Mesendoderm (in vitro differentiated cells): ENCODE measurements at regions not wholly inside any gene's neighbourhood (a gene's known extent, or its start where the extent isn't known, plus 50 kb on each side); places are given as distances from the start of the nearest gene placed in this dataset.
"Not testable (repeated sequence)": the region's sequence is repeated elsewhere in the genome, so short reads cannot be mapped to it uniquely, and the experiment has no call there.

Source experiments
- DNase-seq: peaks from one replicate; pipeline ENCODE4 v3.0.0; 2013
- H2AK5ac ChIP-seq: 2 replicates; pipeline ENCODE4 v1.6.1; 2013; ENCODE audit warnings: low read length, inconsistent platforms
- H2BK120ac ChIP-seq: 2 replicates; pipeline ENCODE4 v1.6.1; 2013; ENCODE audit warnings: low read depth, mild to moderate bottlenecking, low read length, moderate library complexity, mixed read lengths
- H2BK15ac ChIP-seq: replicated peaks from 2 replicates; pipeline ENCODE4 v1.6.1; 2013; ENCODE audit warnings: low read depth, mild to moderate bottlenecking, moderate library complexity
- H2BK5ac ChIP-seq: 2 replicates; pipeline ENCODE4 v1.6.1; 2013; ENCODE audit warnings: low read length, inconsistent platforms
- H3K18ac ChIP-seq: 2 replicates; pipeline ENCODE4 v1.6.1; 2013; ENCODE audit warnings: mild to moderate bottlenecking, low read length, mixed read lengths
- H3K23ac ChIP-seq: one replicate; pipeline ENCODE4 v1.6.1; 2013; ENCODE audit warnings: low read length
- H3K27ac ChIP-seq: 2 replicates; pipeline ENCODE4 v1.5.1; 2013; ENCODE audit warnings: low read depth, mild to moderate bottlenecking, inconsistent platforms, low read length, moderate library complexity
- H3K27me3 ChIP-seq: 2 replicates; pipeline ENCODE4 v1.6.1; 2013; ENCODE audit warnings: low read length, control low read depth, mild to moderate bottlenecking, inconsistent platforms; ENCODE audit not compliant: insufficient read depth, poor library complexity
- H3K36me3 ChIP-seq: 2 replicates; pipeline ENCODE4 v1.6.1; 2013; ENCODE audit warnings: low read length, inconsistent platforms; ENCODE audit not compliant: control insufficient read depth, insufficient read depth
- H3K4ac ChIP-seq: one replicate; pipeline ENCODE4 v1.6.1; 2013; ENCODE audit warnings: low read depth, mild to moderate bottlenecking, low read length, moderate library complexity
- H3K4me1 ChIP-seq: 2 replicates; pipeline ENCODE4 v1.6.1; 2013; ENCODE audit warnings: low read depth, low read length, inconsistent platforms; ENCODE audit not compliant: control insufficient read depth
- H3K4me2 ChIP-seq: 2 replicates; pipeline ENCODE4 v1.6.1; 2013; ENCODE audit warnings: low read length
- H3K4me3 ChIP-seq: 2 replicates; pipeline ENCODE4 v1.5.1; 2013; ENCODE audit warnings: mild to moderate bottlenecking, low read length
- H3K56ac ChIP-seq: one replicate; pipeline ENCODE4 v1.6.1; 2013; ENCODE audit warnings: low read length
- H3K79me1 ChIP-seq: 2 replicates; pipeline ENCODE4 v1.6.1; 2013; ENCODE audit warnings: low read length, inconsistent platforms
- H3K79me2 ChIP-seq: 2 replicates; pipeline ENCODE4 v1.6.1; 2013; ENCODE audit warnings: mild to moderate bottlenecking, low read length; ENCODE audit not compliant: control insufficient read depth, insufficient read depth
- H3K9ac ChIP-seq: 2 replicates; pipeline ENCODE4 v1.6.1; 2013; ENCODE audit warnings: low read length, inconsistent platforms
- H4K5ac ChIP-seq: one replicate; pipeline ENCODE4 v1.6.1; 2013; ENCODE audit warnings: low read length
- H4K8ac ChIP-seq: one replicate; pipeline ENCODE4 v1.6.1; 2013; ENCODE audit warnings: low read depth, mild to moderate bottlenecking, control low read depth, low read length, moderate library complexity
- WGBS: extraction: QIAGEN DNeasy Blood & Tissue Kit; methylation state at CpG from one replicate; pipeline ENCODE4 v1.1.7; 2013; ENCODE audit warnings: low lambda C conversion rate, missing lambda C conversion rate; ENCODE audit not compliant: insufficient coverage; ENCODE audit errors: extremely low coverage; 5-methylcytosine and 5-hydroxymethylcytosine counted together

GRCh38 chr11:24249921-24250320 is 246.9 kb upstream of the LUZP2 start:
- H3K23ac ChIP-seq = no peak overlapping the region
- no peak overlapping the region for H4K8ac ChIP-seq
- H3K27ac ChIP-seq = no peak overlapping the region
- H3K56ac ChIP-seq = no peak overlapping the region
- H4K5ac ChIP-seq = no peak overlapping the region
- DNase-seq = no peak
- no peak overlapping the region for H2AK5ac ChIP-seq
- H3K4me3 ChIP-seq = no peak overlapping the region
- no peaks in the 10 kb centered on the region for H3K79me1 ChIP-seq
- H2BK15ac ChIP-seq = no peak overlapping the region
- H2BK120ac ChIP-seq = no peak overlapping the region
- H3K27me3 ChIP-seq = no peaks in the 10 kb centered on the region
- H3K36me3 ChIP-seq = no peaks in the 10 kb centered on the region
- no peaks in the 10 kb centered on the region for H3K79me2 ChIP-seq
- H3K4me2 ChIP-seq = no peak overlapping the region
- no peak overlapping the region for H3K4ac ChIP-seq
- H2BK5ac ChIP-seq = no peak overlapping the region
- H3K4me1 ChIP-seq = no peaks in the 10 kb centered on the region
- WGBS = no CpG with 5 or more reads among the region's 1 CpG
- no peak overlapping the region for H3K18ac ChIP-seq
- no peak overlapping the region for H3K9ac ChIP-seq

GRCh38 chr11:24253237-24253760 is 243.6 kb upstream of the LUZP2 start:
- WGBS = no CpG with 5 or more reads among the region's 1 CpG

GRCh38 chr11:24264868-24265267 is 232.0 kb upstream of the LUZP2 start:
- Histone ChIP-seq H3K4me3 (no peak overlapping the region), H3K4me1 (no peaks in the 10 kb centered on the region), H2BK120ac (no peak overlapping the region), H3K18ac (no peak overlapping the region), H2AK5ac (no peak overlapping the region), H4K5ac (no peak overlapping the region), H3K79me2 (no peaks in the 10 kb centered on the region), H3K27me3 (no peaks in the 10 kb centered on the region), H3K36me3 (no peaks in the 10 kb centered on the region), H2BK15ac (no peak overlapping the region), H3K4ac (no peak overlapping the region), H3K27ac (no peak overlapping the region), H4K8ac (no peak overlapping the region), H3K4me2 (no peak overlapping the region), H2BK5ac (no peak overlapping the region), H3K56ac (no peak overlapping the region), H3K23ac (no peak overlapping the region), H3K9ac (no peak overlapping the region), H3K79me1 (no peaks in the 10 kb centered on the region)
- WGBS = no CpG with 5 or more reads among the region's 2 CpGs
- DNase-seq = no peak

More at GRCh38 chr11:24253237-24253760, 243.6 kb upstream of the LUZP2 start:
- Histone ChIP-seq H3K27me3 (no peaks in the 10 kb centered on the region), H2BK120ac (no peak overlapping the region), H3K4ac (no peak overlapping the region), H2AK5ac (no peak overlapping the region), H3K4me2 (no peak overlapping the region), H4K5ac (no peak overlapping the region), H3K79me1 (no peaks in the 10 kb centered on the region), H3K27ac (no peak overlapping the region), H2BK15ac (no peak overlapping the region), H3K18ac (no peak overlapping the region), H3K79me2 (no peaks in the 10 kb centered on the region), H4K8ac (no peak overlapping the region), H3K4me1 (no peaks in the 10 kb centered on the region), H3K9ac (no peak overlapping the region), H3K56ac (no peak overlapping the region), H3K4me3 (no peak overlapping the region), H2BK5ac (no peak overlapping the region), H3K36me3 (no peaks in the 10 kb centered on the region), H3K23ac (no peak overlapping the region)
- no peak for DNase-seq

GRCh38 chr11:24267014-24267413 is 229.8 kb upstream of the LUZP2 start:
- Histone ChIP-seq H3K9ac (no peak overlapping the region), H3K4ac (no peak overlapping the region), H4K8ac (no peak overlapping the region), H3K56ac (no peak overlapping the region), H3K27ac (no peak overlapping the region), H3K27me3 (no peaks in the 10 kb centered on the region), H3K79me2 (no peaks in the 10 kb centered on the region), H3K79me1 (no peaks in the 10 kb centered on the region), H3K4me2 (no peak overlapping the region), H3K36me3 (no peaks in the 10 kb centered on the region), H3K4me1 (no peaks in the 10 kb centered on the region), H3K18ac (no peak overlapping the region), H3K4me3 (no peak overlapping the region), H2AK5ac (no peak overlapping the region), H3K23ac (no peak overlapping the region), H4K5ac (no peak overlapping the region), H2BK5ac (no peak overlapping the region), H2BK120ac (no peak overlapping the region), H2BK15ac (no peak overlapping the region)
- WGBS = no CpG with 5 or more reads among the region's 2 CpGs
- peak; percentile 53 for DNase-seq

- Histone ChIP-seq H2BK120ac (no peak overlapping the region), H3K18ac (no peak overlapping the region), H3K23ac (no peak overlapping the region), H3K4me2 (no peak overlapping the region), H3K9ac (no peak overlapping the region), H3K56ac (no peak overlapping the region), H2AK5ac (no peak overlapping the region), H3K4ac (no peak overlapping the region), H3K27me3 (no peaks in the 10 kb centered on the region), H3K4me3 (no peak overlapping the region), H4K5ac (no peak overlapping the region), H3K79me2 (no peaks in the 10 kb centered on the region), H3K79me1 (no peaks in the 10 kb centered on the region), H3K27ac (no peak overlapping the region), H4K8ac (no peak overlapping the region), H2BK5ac (no peak overlapping the region), H3K4me1 (no peaks in the 10 kb centered on the region), H3K36me3 (no peaks in the 10 kb centered on the region), H2BK15ac (no peak overlapping the region)
- WGBS = no CpG with 5 or more reads among the region's 2 CpGs
- no peak for DNase-seq
Measured at GRCh38 chr11:24271798-24272197, 225.1 kb upstream of the LUZP2 start.

GRCh38 chr11:24274214-24274781 is 222.6 kb upstream of the LUZP2 start:
- H3K36me3 ChIP-seq, H3K4me3 ChIP-seq, H3K79me2 ChIP-seq, H2BK120ac ChIP-seq, H2BK15ac ChIP-seq, H4K8ac ChIP-seq, H3K9ac ChIP-seq, H2BK5ac ChIP-seq, H3K56ac ChIP-seq, H3K4me2 ChIP-seq, H3K27ac ChIP-seq, H3K79me1 ChIP-seq, H3K4me1 ChIP-seq, DNase-seq, H3K4ac ChIP-seq, H3K23ac ChIP-seq, H3K27me3 ChIP-seq, H4K5ac ChIP-seq, H3K18ac ChIP-seq, H2AK5ac ChIP-seq: not testable (repeated sequence)
- WGBS = no CpG with 5 or more reads among the region's 25 CpGs
